GM06990 (cell line): ENCODE measurements at regions not wholly inside any gene's neighbourhood (a gene's known extent, or its start where the extent isn't known, plus 50 kb on each side); places are given as distances from the start of the nearest gene placed in this dataset.

Experiments
- DNase-seq: peaks from one replicate; pipeline ENCODE4 v3.0.0-alpha.2; 2011; ENCODE audit not compliant: insufficient read length; ENCODE audit errors: extremely low read depth
- H3K27me3 ChIP-seq: replicated peaks from 2 replicates; pipeline ENCODE4 v1.6.0; 2011; ENCODE audit warnings: low read length; ENCODE audit not compliant: control insufficient read depth, insufficient read depth
- H3K36me3 ChIP-seq: 2 replicates; pipeline ENCODE4 v1.5.1; 2011; ENCODE audit warnings: low read length; ENCODE audit not compliant: control insufficient read depth, insufficient read depth
- H3K4me3 ChIP-seq: replicated peaks from 2 replicates; pipeline ENCODE4 v1.5.1; 2011; ENCODE audit warnings: low read depth, mild to moderate bottlenecking, control low read depth, low read length
- TF ChIP-seq, protein P1 (sequence below): IDR thresholded peaks from 2 replicates; pipeline ENCODE4 v1.5.1; 2011; ENCODE audit warnings: low read length, control low read depth, mild to moderate bottlenecking, inconsistent platforms; ENCODE audit not compliant: insufficient read depth, poor library complexity, severe bottlenecking

DNA sequence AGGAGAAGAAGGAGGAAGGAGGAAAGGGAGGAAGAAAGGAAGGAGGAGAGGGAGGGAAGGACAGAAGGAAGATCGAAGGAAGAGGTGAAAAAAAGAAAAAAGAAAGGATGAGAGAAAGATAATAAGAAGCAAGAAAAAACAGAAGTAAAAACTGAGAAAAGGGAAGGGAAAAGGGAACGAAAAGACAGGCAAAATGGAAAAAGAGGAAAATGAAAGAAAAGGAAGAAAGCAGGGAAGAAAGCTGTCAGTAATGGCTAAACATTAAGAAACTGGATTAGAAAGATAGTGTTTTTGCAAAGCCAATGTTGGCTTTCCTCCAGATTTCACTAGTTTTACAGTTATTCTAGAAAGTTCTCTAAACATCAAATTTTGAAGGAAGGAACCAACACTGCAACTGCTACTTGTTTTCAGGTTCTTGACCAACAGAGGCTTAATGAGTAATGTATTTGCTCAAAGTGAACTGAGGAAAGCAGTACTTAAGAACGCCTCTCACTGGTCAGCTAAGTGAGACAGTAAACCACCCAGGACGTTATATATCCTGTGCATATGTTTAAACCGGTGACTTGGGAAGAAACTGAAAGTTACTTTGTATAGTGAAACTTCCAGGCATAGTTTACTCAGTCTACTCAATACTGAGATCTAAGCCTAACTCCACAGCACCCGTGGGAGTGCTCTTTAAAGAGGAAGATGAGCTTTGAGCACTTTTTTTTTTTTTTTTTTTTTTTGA, 286.2 kb upstream of the TRIB2 start:
- H3K4me3 ChIP-seq = no peak overlapping the region
- TF ChIP-seq, protein P1, sequence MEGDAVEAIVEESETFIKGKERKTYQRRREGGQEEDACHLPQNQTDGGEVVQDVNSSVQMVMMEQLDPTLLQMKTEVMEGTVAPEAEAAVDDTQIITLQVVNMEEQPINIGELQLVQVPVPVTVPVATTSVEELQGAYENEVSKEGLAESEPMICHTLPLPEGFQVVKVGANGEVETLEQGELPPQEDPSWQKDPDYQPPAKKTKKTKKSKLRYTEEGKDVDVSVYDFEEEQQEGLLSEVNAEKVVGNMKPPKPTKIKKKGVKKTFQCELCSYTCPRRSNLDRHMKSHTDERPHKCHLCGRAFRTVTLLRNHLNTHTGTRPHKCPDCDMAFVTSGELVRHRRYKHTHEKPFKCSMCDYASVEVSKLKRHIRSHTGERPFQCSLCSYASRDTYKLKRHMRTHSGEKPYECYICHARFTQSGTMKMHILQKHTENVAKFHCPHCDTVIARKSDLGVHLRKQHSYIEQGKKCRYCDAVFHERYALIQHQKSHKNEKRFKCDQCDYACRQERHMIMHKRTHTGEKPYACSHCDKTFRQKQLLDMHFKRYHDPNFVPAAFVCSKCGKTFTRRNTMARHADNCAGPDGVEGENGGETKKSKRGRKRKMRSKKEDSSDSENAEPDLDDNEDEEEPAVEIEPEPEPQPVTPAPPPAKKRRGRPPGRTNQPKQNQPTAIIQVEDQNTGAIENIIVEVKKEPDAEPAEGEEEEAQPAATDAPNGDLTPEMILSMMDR = no peak
- peak; percentile 31 for DNase-seq
- no peaks in the 10 kb centered on the region for H3K36me3 ChIP-seq
- no peaks in the 10 kb centered on the region for H3K27me3 ChIP-seq

- H3K36me3 ChIP-seq = no peaks in the 10 kb centered on the region
- TF ChIP-seq, protein P1 = no peak
- H3K27me3 ChIP-seq = no peaks in the 10 kb centered on the region
- no peak for DNase-seq
- no peak overlapping the region for H3K4me3 ChIP-seq
Observed at GRCh38 chr2:12432985-12433625, 283.6 kb upstream of the TRIB2 start.

- DNase-seq = no peak
- Histone ChIP-seq H3K36me3 (no peaks in the 10 kb centered on the region), H3K4me3 (no peak overlapping the region), H3K27me3 (no peaks in the 10 kb centered on the region)
- TF ChIP-seq, protein P1 = peak; percentile 29
Observed at GRCh38 chr2:12433626-12433990, 283.1 kb upstream of the TRIB2 start.

DNA sequence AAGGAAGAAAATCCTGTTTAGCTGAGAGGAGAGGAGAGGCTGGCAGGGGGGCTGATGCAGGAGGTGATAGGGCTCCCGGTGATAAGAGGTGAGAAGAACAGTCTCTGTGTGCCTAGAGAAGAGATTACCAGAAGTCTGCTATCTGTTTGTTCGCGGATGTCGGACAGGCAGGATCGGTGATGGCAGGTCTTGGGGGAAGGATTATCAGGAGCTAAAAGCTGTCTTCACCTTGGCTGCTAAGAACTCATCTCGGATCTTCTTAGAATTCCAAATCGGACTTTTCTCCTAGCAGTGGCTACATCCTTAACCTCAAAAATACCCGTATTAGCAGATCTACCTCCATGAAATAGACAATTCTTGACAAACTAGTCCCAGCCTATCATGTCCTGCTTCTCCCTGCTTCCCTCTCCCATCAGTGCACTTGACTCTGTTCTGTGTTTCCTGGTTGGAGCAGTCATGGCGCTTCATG, 282.1 kb upstream of the TRIB2 start:
- Histone ChIP-seq H3K4me3 (no peak overlapping the region), H3K27me3 (no peaks in the 10 kb centered on the region), H3K36me3 (no peaks in the 10 kb centered on the region)
- TF ChIP-seq, protein P1 = no peak
- DNase-seq = no peak

- DNase-seq = no peak
- TF ChIP-seq, protein P1 = no peak
- Histone ChIP-seq H3K27me3 (no peaks in the 10 kb centered on the region), H3K4me3 (no peak overlapping the region), H3K36me3 (no peaks in the 10 kb centered on the region)
Observed at GRCh38 chr2:12435430-12436222, 281.1 kb upstream of the TRIB2 start.
